ENCODE measurements at regions not wholly inside any gene's neighbourhood (a gene's known extent, or its start where the extent isn't known, plus 50 kb on each side); places are given as distances from the start of the nearest gene placed in this dataset.

GRCh38 chr1:198472997-198473396 is 67.5 kb downstream of the ATP6V1G3 start:
- Mint-ChIP-seq H3K4me1 (no peaks in the 10 kb centered on the region), H3K27me3 (ENCODE audit: low read depth) (no peaks in the 10 kb centered on the region), H3K27ac (no peak overlapping the region), H3K36me3 (ENCODE audit: low read depth) (no peaks in the 10 kb centered on the region), H3K4me3 (no peak overlapping the region), H3K9me3 (peaks cover 14% of the 10 kb centered on the region)
- no peak for TF ChIP-seq CTCF (IDR thresholded peaks at IDR 0.05; ENCODE audit: unreplicated experiment in 3 of 3)

- Mint-ChIP-seq H3K4me1 (no peaks in the 10 kb centered on the region), H3K36me3 (ENCODE audit: low read depth) (no peaks in the 10 kb centered on the region), H3K4me3 (no peak overlapping the region), H3K9me3 (peaks cover 13% of the 10 kb centered on the region), H3K27me3 (ENCODE audit: low read depth) (no peaks in the 10 kb centered on the region), H3K27ac (no peak overlapping the region)
- TF ChIP-seq CTCF (IDR thresholded peaks at IDR 0.05; ENCODE audit: unreplicated experiment in 3 of 3): no peak
Observed at GRCh38 chr1:198472119-198472518, 68.4 kb downstream of the ATP6V1G3 start.

GRCh38 chr1:198467907-198468306 is 72.6 kb downstream of the ATP6V1G3 start:
- Mint-ChIP-seq H3K36me3 (ENCODE audit: low read depth) (no peaks in the 10 kb centered on the region), H3K4me1 (no peaks in the 10 kb centered on the region), H3K9me3 (no peaks in the 10 kb centered on the region), H3K27me3 (ENCODE audit: low read depth) (no peaks in the 10 kb centered on the region), H3K27ac (no peak overlapping the region), H3K4me3 (no peak overlapping the region)
- no peak for TF ChIP-seq CTCF (IDR thresholded peaks at IDR 0.05; ENCODE audit: unreplicated experiment in 3 of 3)

GRCh38 chr1:198467342-198467741 is 73.1 kb downstream of the ATP6V1G3 start:
- Mint-ChIP-seq H3K36me3 (ENCODE audit: low read depth) (no peaks in the 10 kb centered on the region), H3K9me3 (no peaks in the 10 kb centered on the region), H3K4me1 (no peaks in the 10 kb centered on the region), H3K27me3 (ENCODE audit: low read depth) (no peaks in the 10 kb centered on the region), H3K27ac (no peak overlapping the region), H3K4me3 (no peak overlapping the region)
- no peak for TF ChIP-seq CTCF (IDR thresholded peaks at IDR 0.05; ENCODE audit: unreplicated experiment in 3 of 3)

- Mint-ChIP-seq H3K4me1 (no peaks in the 10 kb centered on the region), H3K27ac (no peak overlapping the region), H3K27me3 (ENCODE audit: low read depth) (no peaks in the 10 kb centered on the region), H3K9me3 (no peaks in the 10 kb centered on the region), H3K36me3 (ENCODE audit: low read depth) (no peaks in the 10 kb centered on the region), H3K4me3 (no peak overlapping the region)
- peak; percentile 60 to 74 (median 61) for TF ChIP-seq CTCF (IDR thresholded peaks at IDR 0.05; ENCODE audit: unreplicated experiment in 3 of 3)
Observed at GRCh38 chr1:198465201-198466144, 75.0 kb downstream of the ATP6V1G3 start.

GRCh38 chr1:198463709-198464108 is 76.8 kb downstream of the ATP6V1G3 start:
- Mint-ChIP-seq H3K4me3 (no peak overlapping the region), H3K4me1 (no peaks in the 10 kb centered on the region), H3K9me3 (no peaks in the 10 kb centered on the region), H3K27ac (no peak overlapping the region), H3K27me3 (ENCODE audit: low read depth) (no peaks in the 10 kb centered on the region), H3K36me3 (ENCODE audit: low read depth) (no peaks in the 10 kb centered on the region)
- TF ChIP-seq CTCF (IDR thresholded peaks at IDR 0.05; ENCODE audit: unreplicated experiment in 3 of 3): no peak
